ENCODE measurements at regions not wholly inside any gene's neighbourhood (a gene's known extent, or its start where the extent isn't known, plus 50 kb on each side); places are given as distances from the start of the nearest gene placed in this dataset.

GRCh38 chr1:68340951-68341350, 108.6 kb upstream of the WLS start:
- Histone ChIP-seq H3K9me3 (ENCODE audit: control insufficient read depth, low read depth, low read length) (no peaks in the 10 kb centered on the region), H2AFZ (ENCODE audit: low read length) (no peak overlapping the region), H3K56ac (ENCODE audit: insufficient read length, low read depth, low read length) (no peak overlapping the region), H2AK5ac (ENCODE audit: insufficient read length, low read length) (no peak overlapping the region), H2BK120ac (ENCODE audit: low read depth, low read length, poor library complexity, severe bottlenecking) (no peak overlapping the region), H3K79me1 (ENCODE audit: insufficient read depth, low read depth, low read length, poor library complexity, severe bottlenecking) (no peaks in the 10 kb centered on the region), H3K18ac (ENCODE audit: insufficient read length, low read depth, low read length) (no peak overlapping the region), H3K27me3 (ENCODE audit: insufficient read depth, low read length) (no peaks in the 10 kb centered on the region), H2BK5ac (ENCODE audit: insufficient read length, low read length) (no peak overlapping the region), H4K91ac (ENCODE audit: insufficient read length, low read depth, low read length) (no peak overlapping the region), H3K27ac (ENCODE audit: insufficient read length, low read depth, low read length) (no peak overlapping the region), H2BK12ac (ENCODE audit: insufficient read length, low read depth, low read length) (no peak overlapping the region), H3K4ac (ENCODE audit: low read depth, low read length) (no peak overlapping the region), H4K5ac (ENCODE audit: insufficient read length, low read depth, low read length) (no peak overlapping the region), H3K4me1 (ENCODE audit: insufficient read depth, low read length) (no peaks in the 10 kb centered on the region), H3K9ac (ENCODE audit: extremely low read depth, insufficient read length, low read length) (no peak overlapping the region), H3K23me2 (ENCODE audit: insufficient read length, low read depth, low read length, poor library complexity, severe bottlenecking) (no peaks in the 10 kb centered on the region), H3K79me2 (ENCODE audit: insufficient read depth, low read length) (no peaks in the 10 kb centered on the region), H3K4me2 (ENCODE audit: insufficient read depth, insufficient read length, low read length) (no peak overlapping the region), H3T11ph (ENCODE audit: low read length) (no peak overlapping the region), H4K20me1 (ENCODE audit: control insufficient read depth, insufficient read depth, insufficient read length) (no peaks in the 10 kb centered on the region), H3K14ac (ENCODE audit: insufficient read depth, low read length) (no peak overlapping the region), H4K8ac (replicated peaks; ENCODE audit: insufficient read length, low read depth, low read length) (no peak overlapping the region), H3K23ac (ENCODE audit: insufficient read length, low read depth, low read length) (no peak overlapping the region), H2BK15ac (ENCODE audit: low read depth, low read length) (no peak overlapping the region), H2BK20ac (ENCODE audit: low read depth, low read length, poor library complexity, severe bottlenecking) (no peak overlapping the region)
- 100% methylated on average over 2 of the region's 5 CpGs for WGBS (ENCODE audit: extremely low coverage, insufficient read length, low lambda C conversion rate)
- H3K27ac Mint-ChIP-seq: no peak overlapping the region
- no peak overlapping the region for H3K4me3 Mint-ChIP-seq
- TF ChIP-seq, protein P1, sequence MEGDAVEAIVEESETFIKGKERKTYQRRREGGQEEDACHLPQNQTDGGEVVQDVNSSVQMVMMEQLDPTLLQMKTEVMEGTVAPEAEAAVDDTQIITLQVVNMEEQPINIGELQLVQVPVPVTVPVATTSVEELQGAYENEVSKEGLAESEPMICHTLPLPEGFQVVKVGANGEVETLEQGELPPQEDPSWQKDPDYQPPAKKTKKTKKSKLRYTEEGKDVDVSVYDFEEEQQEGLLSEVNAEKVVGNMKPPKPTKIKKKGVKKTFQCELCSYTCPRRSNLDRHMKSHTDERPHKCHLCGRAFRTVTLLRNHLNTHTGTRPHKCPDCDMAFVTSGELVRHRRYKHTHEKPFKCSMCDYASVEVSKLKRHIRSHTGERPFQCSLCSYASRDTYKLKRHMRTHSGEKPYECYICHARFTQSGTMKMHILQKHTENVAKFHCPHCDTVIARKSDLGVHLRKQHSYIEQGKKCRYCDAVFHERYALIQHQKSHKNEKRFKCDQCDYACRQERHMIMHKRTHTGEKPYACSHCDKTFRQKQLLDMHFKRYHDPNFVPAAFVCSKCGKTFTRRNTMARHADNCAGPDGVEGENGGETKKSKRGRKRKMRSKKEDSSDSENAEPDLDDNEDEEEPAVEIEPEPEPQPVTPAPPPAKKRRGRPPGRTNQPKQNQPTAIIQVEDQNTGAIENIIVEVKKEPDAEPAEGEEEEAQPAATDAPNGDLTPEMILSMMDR (conservative IDR thresholded peaks at IDR 0.05): no peak
- no peaks in the 10 kb centered on the region for H3K9me3 Mint-ChIP-seq
- 0 out of 4 replicates have a peak, but pooled peaks cover 0 to 2% of the 10 kb centered on the region in 2 experiments for H3K4me1 Mint-ChIP-seq
- H3K36me3 Mint-ChIP-seq (ENCODE audit: insufficient read depth in 1 of 3, low read depth in 3 of 3): no peaks in the 10 kb centered on the region
- no peak for DNase-seq
- peaks cover 21% of the 10 kb centered on the region for H3K27me3 Mint-ChIP-seq (ENCODE audit: low read depth)
